NOMO-1 treated with DMSO at 0.1 percent for 48 hours (cell line): ENCODE measurements at regions not wholly inside any gene's neighbourhood (a gene's known extent, or its start where the extent isn't known, plus 50 kb on each side); places are given as distances from the start of the nearest gene placed in this dataset.

Source experiments
- DNase-seq: peaks from one replicate; lab custom pipeline; 2025; ENCODE audit not compliant: unreplicated experiment; lab: John Stamatoyannopoulos, UW

GRCh38 chr5:6868171-6868570 lies 154.9 kb downstream of the TENT4A start:
- DNase-seq, result no peak

- DNase-seq, result no peak
These were observed 155.5 kb downstream of the TENT4A start for GRCh38 chr5:6868575-6869215.

- DNase-seq, result no peak
These were observed 156.4 kb downstream of the TENT4A start for GRCh38 chr5:6869677-6870076.

- DNase-seq, result no peak
These were observed 159.4 kb downstream of the TENT4A start for GRCh38 chr5:6872441-6873160.

GRCh38 chr5:6873359-6873758 lies 160.1 kb downstream of the TENT4A start:
- DNase-seq, result no peak

- no peak for DNase-seq
These were observed 162.1 kb downstream of the TENT4A start for GRCh38 chr5:6875376-6875775.

- no peak for DNase-seq
These were observed 165.0 kb downstream of the TENT4A start for GRCh38 chr5:6877986-6878828.

GRCh38 chr5:6885581-6885980 lies 172.3 kb downstream of the TENT4A start:
- DNase-seq, result no peak

GRCh38 chr5:6886866-6887265 lies 173.6 kb downstream of the TENT4A start:
- peak; percentile 99 for DNase-seq

GRCh38 chr5:6889030-6889429 lies 175.8 kb downstream of the TENT4A start:
- no peak for DNase-seq

GRCh38 chr5:6899221-6899620 lies 186.0 kb downstream of the TENT4A start:
- no peak for DNase-seq

- no peak for DNase-seq
These were observed 187.3 kb downstream of the TENT4A start for GRCh38 chr5:6900247-6901227.

GRCh38 chr5:6902094-6902493 lies 188.9 kb downstream of the TENT4A start:
- no peak for DNase-seq

GRCh38 chr5:6902597-6902996 lies 189.4 kb downstream of the TENT4A start:
- DNase-seq, result no peak

GRCh38 chr5:6903934-6904333 lies 190.7 kb downstream of the TENT4A start:
- no peak for DNase-seq

GRCh38 chr5:6904860-6905259 lies 191.6 kb downstream of the TENT4A start:
- no peak for DNase-seq

GRCh38 chr5:6905423-6905822 lies 192.2 kb downstream of the TENT4A start:
- no peak for DNase-seq

GRCh38 chr5:6905883-6906282 lies 192.7 kb downstream of the TENT4A start:
- no peak for DNase-seq

GRCh38 chr5:6907320-6907918 lies 194.2 kb downstream of the TENT4A start:
- DNase-seq, result no peak

- no peak for DNase-seq
These were observed 196.7 kb downstream of the TENT4A start for GRCh38 chr5:6909901-6910300.
